Coronary artery (tissue), 2 donors: ENCODE measurements at regions not wholly inside any gene's neighbourhood (a gene's known extent, or its start where the extent isn't known, plus 50 kb on each side); places are given as distances from the start of the nearest gene placed in this dataset.

Experiments
- DNase-seq: peaks from one replicate; pipeline ENCODE4 v3.0.0-alpha.2; 2017; ENCODE audit warnings: low spot score
- H3K27ac ChIP-seq, 2 donors: fragments of 200-600 bp; sonication (generic); one replicate each; pipeline ENCODE4 v1.5.1; 2016 to 2019
- H3K4me3 ChIP-seq: fragments of 200-600 bp; sonication (generic); 2 replicates; pipeline ENCODE4 v1.5.1; 2016; ENCODE audit warnings: mild to moderate bottlenecking, moderate library complexity
- CTCF ChIP-seq: fragments of 200-600 bp; sonication (generic); IDR thresholded peaks from one replicate; pipeline ENCODE4 v1.5.1; 2019; ENCODE audit warnings: antibody characterized with exemption

- H3K27ac ChIP-seq: no peak overlapping the region
- no peak for TF ChIP-seq CTCF
- no peak overlapping the region for H3K4me3 ChIP-seq
- no peak for DNase-seq
Observed at GRCh38 chr10:10865303-10865702, 152.4 kb upstream of the CELF2 start.

GRCh38 chr10:10865913-10866312 lies 151.8 kb upstream of the CELF2 start:
- no peak for TF ChIP-seq CTCF
- Histone ChIP-seq H3K4me3 (no peak overlapping the region), H3K27ac (no peak overlapping the region)
- DNase-seq: no peak

- DNase-seq: no peak
- Histone ChIP-seq H3K4me3 (no peak overlapping the region), H3K27ac (peak overlapping the region; percentile 13 to 17)
- no peak for TF ChIP-seq CTCF
Observed at GRCh38 chr10:10869592-10869991, 148.1 kb upstream of the CELF2 start.

- H3K27ac ChIP-seq: peak overlapping the region; percentile 40 to 82
- H3K4me3 ChIP-seq: no peak overlapping the region
- no peak for TF ChIP-seq CTCF
- no peak for DNase-seq
Observed at GRCh38 chr10:10870523-10871241, 147.0 kb upstream of the CELF2 start.

GRCh38 chr10:10871352-10871751 lies 146.3 kb upstream of the CELF2 start:
- Histone ChIP-seq H3K4me3 (no peak overlapping the region), H3K27ac (peak overlapping the region; percentile 40 to 82)
- no peak for TF ChIP-seq CTCF
- no peak for DNase-seq

- Histone ChIP-seq H3K27ac (peak overlapping the region; percentile 40 to 82), H3K4me3 (no peak overlapping the region)
- no peak for TF ChIP-seq CTCF
- no peak for DNase-seq
Observed at GRCh38 chr10:10872035-10872673, 145.5 kb upstream of the CELF2 start.

- no peak overlapping the region for H3K4me3 ChIP-seq
- DNase-seq: no peak
- H3K27ac ChIP-seq: peak overlapping the region; percentile 40 to 82
- TF ChIP-seq CTCF: no peak
Observed at GRCh38 chr10:10872764-10873163, 144.9 kb upstream of the CELF2 start.
